HuH-7 (cell line): ENCODE measurements at regions not wholly inside any gene's neighbourhood (a gene's known extent, or its start where the extent isn't known, plus 50 kb on each side); places are given as distances from the start of the nearest gene placed in this dataset.

Experiments used
- DNase-seq: peaks from one replicate; pipeline ENCODE4 v3.0.0; 2011; ENCODE audit warnings: low spot score

GRCh38 chr4:128601991-128602695, 207.4 kb upstream of the JADE1 start:
- DNase-seq, result no peak

GRCh38 chr4:128600996-128601871, 208.3 kb upstream of the JADE1 start:
- DNase-seq, result peak; percentile 19

DNA sequence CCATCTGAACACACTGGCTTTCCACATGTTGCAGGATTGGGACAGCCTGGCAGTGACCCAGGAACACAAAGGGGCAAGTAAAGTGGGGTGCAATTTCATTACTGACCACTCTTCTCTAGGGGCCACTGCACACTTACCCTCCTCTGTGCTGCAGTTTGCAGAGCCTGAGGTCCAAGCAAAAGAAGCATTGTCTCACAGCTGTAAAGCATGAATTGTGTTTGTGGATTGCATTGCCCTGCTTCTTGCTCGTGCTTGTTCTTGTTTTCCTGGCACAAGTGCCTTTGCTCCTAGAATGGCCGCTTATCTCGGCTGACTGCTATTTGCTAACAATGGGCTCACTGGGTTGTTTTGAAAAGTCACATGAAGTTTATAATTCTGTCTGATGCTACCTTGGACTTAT, 209.1 kb upstream of the JADE1 start:
- no peak for DNase-seq

- DNase-seq, result no peak
These were observed 212.0 kb upstream of the JADE1 start for GRCh38 chr4:128597500-128597899.

GRCh38 chr4:128596853-128597252, 212.6 kb upstream of the JADE1 start:
- no peak for DNase-seq

DNA sequence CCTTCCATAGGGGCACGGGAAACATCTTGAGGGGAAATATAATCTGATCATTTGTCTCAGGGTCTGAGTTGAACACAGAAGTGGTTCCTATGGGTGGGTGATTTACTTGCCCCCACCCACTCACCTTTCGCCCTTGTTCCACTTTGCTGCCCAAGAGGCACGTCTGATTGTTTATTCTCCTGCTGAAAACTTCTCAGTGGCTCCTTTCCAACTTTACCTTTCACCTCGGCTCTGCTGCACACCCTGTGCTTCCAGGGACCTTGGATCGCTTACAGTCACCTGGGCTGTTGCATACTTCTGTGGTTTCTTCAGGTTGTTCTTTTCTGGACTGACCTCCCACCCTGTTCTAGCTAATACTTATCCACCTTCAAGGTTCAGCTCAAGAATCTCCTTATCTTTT, 213.4 kb upstream of the JADE1 start:
- DNase-seq, result no peak

DNA sequence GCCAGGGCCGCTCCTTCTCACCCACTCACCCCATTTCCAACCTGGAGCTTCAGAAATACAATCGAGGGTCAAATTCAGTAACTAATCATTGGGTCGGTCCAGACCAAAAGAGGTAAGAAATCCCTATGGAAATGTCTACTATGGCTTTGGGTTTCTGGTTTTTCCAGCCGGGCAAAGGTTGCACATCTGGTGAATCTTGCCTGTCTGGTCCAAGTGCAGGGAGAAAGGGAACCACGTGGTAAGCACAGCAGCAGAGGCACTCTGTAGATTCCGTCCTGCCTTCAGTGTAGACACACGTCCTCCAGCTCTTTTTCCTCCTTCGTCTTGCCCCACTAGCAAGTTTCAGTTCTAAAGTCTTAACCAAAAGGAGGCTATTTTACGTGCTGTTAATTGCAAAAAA, 218.0 kb upstream of the JADE1 start:
- DNase-seq, result no peak

- no peak for DNase-seq
These were observed 218.7 kb upstream of the JADE1 start for GRCh38 chr4:128590773-128591172.

DNA sequence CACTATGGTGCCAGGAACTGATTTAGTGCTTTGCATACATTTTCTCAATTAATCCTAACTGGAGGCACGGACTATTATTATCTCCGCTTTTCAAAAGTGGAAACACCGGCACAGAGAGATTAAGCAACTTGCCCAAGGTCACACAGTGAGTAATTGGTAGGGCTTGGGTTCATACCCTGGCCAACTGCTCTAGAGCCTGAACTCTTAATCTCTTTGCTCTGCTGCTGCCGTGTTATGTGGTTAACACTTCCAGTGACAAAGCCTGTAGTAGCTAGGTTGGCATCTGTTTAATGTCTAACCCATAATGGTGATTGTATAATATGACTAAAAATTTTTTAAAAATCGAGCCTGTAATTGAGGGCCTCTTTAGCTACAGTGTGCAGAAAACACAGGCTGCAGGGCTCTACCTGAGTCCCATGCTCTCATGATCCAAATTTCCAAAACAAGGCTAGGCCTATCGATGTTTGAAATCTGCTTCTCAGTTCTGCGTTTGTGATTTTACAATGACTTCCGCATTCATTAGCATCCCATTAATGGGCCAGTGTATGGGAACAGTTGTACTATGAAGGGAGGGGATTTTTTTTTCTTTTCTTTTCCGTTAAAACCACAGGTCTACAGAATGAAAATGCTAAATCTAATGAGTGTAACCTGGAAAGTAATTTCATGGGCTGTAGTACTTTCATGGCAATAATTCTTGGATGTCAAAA, 219.3 kb upstream of the JADE1 start:
- no peak for DNase-seq

GRCh38 chr4:128589384-128589965, 220.0 kb upstream of the JADE1 start:
- DNase-seq, result no peak

- DNase-seq, result no peak
These were observed 222.1 kb upstream of the JADE1 start for GRCh38 chr4:128587382-128587781.

DNA sequence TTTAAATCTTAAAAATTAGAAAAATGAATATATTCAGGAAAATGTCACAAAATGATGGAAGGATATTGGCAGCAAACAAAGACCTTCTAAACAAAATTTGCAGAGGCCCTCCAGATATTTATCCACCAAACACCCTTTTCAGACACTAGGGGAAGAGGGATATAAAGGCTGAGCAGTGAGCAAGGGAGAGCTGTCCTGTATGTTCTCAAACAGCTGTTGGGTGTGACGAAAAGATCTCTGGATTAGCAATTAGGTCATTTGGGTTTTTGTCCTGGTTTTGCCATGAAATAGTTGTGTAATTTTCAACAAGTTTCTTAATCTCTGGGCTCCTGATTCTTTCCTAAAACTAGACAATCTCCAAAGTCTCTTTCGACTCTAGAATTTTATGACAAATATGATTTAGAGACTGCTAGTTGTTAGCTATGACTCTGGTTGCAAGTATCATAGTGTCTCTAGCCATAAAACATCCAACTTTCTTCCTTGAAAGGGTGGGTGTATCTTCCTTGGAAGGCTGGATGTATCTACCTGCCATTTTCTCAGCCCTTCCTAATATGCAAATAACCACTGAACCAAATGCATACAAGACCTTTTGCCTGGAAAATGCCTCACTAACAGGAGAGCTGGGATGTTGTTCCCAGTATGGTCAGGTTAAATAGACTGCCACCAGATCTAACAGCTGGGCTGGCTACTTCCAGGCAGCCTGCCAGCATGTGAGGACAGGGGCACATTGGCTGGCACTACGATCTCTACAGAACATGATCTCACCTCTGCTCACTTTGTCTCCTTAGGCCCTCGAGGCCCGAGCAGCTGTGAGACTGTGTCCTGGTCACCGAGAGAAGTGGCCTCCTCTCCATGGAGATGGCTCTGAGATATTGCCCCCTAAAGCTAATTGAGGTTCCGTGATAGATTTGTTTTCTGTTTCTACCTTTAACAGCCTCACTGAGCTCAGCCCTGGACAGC, 225.5 kb upstream of the JADE1 start:
- DNase-seq, result no peak

DNA sequence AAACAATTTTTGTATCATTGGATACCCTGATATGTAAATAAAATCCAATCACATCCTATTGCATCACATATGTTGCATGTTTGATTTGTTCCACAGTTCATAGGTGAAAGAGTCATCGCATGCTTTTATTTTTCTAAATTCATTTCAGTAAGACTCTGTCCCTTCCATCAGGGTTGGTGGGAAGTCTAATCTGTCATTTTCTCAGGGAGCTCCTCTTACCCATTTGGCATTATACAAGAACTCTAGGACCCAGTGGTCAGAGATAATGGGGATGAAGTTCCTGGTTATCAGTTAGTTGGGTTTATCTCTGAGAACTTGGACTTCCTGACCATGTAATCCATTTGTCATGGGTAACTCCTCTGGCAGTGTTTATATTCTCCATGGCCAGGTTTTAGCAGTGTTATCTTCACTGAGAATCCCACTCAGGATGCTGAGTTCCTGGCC, 227.1 kb upstream of the JADE1 start:
- DNase-seq, result no peak

GRCh38 chr4:128579154-128579853, 230.2 kb upstream of the JADE1 start:
- DNase-seq, result no peak

GRCh38 chr4:128574706-128575105, 234.8 kb upstream of the JADE1 start:
- peak; percentile 12 for DNase-seq

DNA sequence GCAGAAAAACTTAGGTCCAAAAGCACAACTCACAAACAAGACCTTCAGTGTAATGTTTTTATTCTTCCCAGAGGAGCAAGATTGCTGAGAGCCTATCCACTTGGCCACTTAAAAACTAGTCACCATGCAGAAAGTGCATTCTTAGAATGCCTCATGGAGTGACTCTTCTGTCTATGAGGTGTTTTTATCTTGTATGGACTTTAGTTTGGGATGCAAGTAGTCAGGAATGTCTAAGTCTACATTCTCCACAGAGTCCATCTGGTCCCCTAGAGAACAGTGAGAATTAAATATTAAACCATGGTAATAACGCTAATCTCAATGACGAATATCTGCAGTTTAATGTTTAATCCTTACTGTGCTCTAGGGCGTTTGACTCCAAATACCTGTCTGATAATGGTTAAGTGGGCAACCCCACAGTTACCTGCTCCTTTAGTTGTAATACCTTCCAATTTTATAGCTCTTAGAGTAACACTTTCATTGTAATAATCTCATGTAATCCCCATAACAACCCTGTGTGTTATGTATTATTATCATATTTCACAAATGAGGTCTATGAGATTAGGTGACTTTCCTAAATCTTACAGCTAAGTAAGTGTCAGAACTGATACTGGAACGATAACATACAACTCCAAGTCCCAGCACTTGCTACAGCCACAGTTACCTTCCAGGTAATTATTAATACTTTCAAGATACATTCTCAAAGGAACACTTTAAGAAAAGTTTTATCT, 235.6 kb upstream of the JADE1 start:
- DNase-seq, result no peak

DNA sequence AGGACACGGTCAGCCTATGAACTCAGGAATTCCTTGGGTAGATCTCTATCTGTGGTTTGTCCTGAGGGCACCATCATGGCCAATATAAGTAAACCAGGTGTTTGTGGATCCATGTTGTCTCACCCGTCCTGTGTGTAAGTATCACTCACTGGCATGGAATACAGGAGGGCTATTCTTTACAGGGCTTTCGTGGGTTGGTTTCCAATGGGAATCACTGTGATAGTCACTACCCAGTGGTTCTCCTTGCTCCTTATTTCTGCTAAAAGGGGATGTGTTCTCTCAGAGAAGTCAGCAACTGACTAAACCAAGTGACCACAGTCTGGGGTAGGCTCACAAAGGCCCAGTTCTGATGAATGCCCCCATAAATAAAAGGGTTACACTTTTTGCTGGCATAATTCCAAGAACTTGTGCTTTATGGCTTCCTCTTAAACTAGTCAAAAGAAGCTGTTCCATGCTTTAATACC, 236.7 kb upstream of the JADE1 start:
- no peak for DNase-seq

DNA sequence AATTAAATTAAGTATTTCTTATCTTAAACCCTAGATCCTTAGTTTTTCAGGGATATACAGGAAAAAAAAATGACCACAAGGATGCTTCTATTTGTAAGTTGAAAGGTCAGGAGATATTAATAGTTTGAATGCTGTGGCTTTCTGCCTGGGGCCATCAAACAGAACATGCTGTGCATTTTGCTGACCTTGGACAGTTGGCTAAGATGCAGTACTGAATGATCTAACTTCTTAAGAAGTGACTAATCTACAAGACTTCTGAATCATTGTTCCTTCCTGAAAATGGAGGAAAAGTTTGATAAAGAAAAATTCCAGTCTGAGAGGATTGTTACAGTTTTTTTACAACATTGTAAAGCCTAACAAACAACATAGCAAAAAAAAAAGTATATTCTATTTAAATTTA, 237.8 kb upstream of the JADE1 start:
- no peak for DNase-seq

DNA sequence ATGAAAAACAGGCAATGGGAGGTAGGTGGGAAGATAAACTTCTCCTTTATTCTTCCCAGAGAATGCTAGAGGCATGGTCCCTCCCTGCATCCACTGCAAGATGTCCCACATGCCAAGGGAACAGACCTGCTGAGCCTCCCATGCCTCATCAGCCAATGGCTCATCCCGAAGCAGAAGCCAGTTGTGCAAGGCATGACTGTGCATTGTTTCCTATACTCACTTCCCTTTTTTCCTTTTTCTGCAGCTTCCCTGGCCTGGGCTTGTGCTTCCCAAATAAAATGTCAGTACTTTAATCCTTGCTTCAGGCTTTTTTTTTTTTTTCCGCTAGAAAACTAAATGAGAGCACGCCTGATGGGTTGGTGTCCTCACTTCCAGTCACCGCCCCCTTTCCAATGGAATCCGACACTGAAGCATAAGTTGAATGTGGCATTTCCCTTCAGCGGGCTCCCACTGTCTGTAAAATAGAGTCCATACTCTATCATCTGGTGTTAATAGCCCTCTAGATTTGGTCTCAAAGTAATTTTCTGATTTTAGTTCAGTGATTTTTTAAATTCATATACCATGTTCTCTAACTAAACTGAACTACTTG, 239.0 kb upstream of the JADE1 start:
- DNase-seq, result no peak
